Occipital lobe (tissue), 1 donor: ENCODE measurements at regions not wholly inside any gene's neighbourhood (a gene's known extent, or its start where the extent isn't known, plus 50 kb on each side); places are given as distances from the start of the nearest gene placed in this dataset.

Source experiments
- DNase-seq: peaks from one replicate; lab custom pipeline; 2025; lab: John Stamatoyannopoulos, UW

GRCh38 chr5:38099205-38100168 lies 158.9 kb upstream of the EGFLAM start:
- no peak for DNase-seq

DNA sequence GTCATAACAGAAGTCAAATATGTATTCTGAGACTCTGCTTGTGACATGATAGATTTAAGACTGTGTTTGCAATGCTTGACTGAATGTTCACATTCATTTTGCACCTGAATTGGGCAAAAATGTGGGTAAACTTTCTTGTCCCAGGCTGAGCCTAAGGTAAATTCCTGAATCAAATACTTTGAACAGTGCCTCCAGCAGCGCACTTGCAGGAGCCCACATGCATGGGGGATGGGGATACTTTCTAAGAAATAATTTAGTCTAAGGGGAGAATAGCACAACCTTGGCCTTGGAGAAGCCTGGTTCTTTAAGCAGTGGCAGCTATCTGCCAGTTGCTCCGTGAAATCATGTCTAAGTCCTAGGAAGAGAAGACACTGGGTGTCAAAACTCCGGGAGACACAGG lies 163.5 kb upstream of the EGFLAM start:
- no peak for DNase-seq

- no peak for DNase-seq
These were observed 164.5 kb upstream of the EGFLAM start for GRCh38 chr5:38093855-38094254.

DNA sequence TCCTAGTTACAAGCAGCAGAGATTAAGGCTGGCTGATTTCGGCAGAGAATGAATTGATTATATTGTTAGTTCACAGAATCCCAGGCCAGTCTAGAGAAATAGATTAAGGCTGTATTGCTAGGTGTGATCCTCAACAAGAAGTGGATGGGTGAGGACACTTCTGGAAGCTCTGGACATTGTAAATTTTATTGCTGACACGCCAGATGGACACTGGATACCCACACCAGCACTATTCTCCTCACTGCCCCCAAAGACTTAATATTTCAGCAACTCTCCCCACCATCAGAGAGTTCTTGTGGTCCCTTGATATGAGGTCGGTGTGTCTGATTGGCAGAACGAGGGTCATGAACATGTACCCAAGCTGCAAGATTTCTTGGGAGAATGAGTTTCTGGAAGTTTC lies 171.6 kb upstream of the EGFLAM start:
- DNase-seq = no peak

- DNase-seq = no peak
These were observed 178.5 kb upstream of the EGFLAM start for GRCh38 chr5:38079620-38080402.

- no peak for DNase-seq
These were observed 180.2 kb upstream of the EGFLAM start for GRCh38 chr5:38078161-38078560.

DNA sequence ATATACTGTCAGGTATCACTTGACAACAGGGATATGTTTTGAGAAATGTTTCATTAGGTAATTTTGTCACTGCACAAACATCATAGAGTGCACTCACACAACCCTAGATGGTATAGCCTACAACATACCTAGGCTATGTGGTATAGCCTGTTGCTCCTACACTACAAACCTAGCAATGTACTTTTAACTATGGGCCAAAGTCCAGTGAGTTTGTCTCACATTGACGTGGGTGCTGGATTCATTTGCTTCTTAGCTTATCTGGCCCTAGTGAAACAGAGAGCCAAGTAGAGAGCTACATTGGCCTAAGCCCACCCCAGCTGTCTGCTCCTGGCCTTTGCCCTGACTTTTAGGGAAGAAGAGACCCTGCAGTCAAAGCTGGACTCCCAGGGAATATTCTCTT lies 180.7 kb upstream of the EGFLAM start:
- no peak for DNase-seq

DNA sequence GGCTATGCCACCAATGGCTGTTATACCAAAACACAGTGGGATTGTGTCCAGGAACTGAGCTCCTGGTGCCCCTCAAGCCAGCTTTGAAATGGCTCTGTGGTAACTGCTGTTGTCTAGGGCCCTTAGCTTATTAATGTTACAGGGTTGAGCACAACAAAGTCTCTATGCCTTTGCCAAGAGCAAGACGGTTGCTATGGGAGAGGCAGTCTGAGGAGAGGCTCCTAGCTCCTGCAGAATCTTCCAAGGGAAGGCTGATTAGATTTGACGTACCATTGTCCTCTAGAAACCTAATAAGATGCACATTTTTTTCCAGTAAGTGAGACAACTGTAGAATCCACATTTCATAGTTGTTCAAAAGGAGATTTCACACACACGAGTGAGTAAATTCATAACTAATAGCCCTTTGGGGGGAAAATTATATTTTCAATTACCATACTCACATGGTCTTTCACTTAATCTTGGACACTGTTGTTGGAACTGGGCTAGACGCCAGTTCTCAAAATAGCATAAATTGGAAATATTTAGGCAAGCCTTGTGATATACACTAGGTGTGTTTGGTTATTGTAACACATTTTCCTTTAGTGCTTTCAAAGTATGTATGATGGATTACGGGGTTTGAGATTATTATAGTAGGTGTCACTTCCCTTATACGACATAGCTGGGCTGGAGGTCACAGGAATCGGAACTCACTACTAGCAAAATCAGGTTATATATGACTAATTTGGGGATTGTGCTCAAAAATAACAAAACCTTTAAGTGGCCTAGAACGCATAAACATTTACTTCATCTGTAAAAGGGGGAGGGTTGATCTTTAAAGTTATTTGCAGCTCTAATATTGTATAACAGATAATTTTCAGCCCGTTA lies 186.3 kb upstream of the EGFLAM start:
- DNase-seq = no peak

- DNase-seq = no peak
These were observed 187.9 kb upstream of the EGFLAM start for GRCh38 chr5:38070304-38070950.

DNA sequence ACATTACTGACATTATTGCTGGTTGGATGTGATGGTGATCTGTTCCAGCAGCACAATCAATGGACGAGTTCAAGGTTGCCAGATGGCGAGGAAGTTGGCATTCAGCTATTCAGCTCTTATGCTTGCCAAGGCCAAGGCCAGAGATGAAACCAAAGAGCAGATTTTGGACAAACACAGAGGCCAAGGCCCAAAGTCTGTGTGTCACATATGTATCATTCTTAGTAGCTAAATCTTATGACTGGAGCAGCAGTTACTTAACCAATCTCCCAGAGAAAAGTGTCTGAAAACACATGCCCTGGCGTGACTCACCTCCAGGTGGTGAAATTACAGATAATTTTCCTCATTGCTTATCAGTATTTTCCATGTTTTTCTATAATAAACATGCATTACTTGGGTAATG lies 189.0 kb upstream of the EGFLAM start:
- no peak for DNase-seq

- DNase-seq = no peak
These were observed 198.0 kb upstream of the EGFLAM start for GRCh38 chr5:38060354-38060753.

- no peak for DNase-seq
These were observed 198.5 kb upstream of the EGFLAM start for GRCh38 chr5:38059876-38060275.

- DNase-seq = no peak
These were observed 206.4 kb upstream of the EGFLAM start for GRCh38 chr5:38051711-38052511.

DNA sequence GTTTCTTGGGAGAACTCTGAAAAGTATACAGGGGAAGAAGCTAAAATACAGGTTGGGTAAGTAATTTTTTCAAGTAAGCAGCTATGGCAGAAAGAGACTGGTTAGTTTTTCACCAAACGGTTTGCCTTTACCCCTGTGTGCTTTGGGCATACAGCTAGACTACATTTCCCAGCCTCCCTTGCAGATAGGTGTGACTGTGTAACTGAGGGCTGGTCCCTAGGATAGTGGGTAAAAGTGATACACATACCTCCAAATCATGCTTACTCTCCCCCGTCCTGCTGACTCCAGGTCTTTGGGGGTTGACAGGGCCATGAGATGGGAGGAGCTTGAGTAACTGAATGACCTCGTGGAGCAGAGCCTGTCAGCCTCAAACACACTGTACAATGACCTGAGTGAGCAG lies 208.6 kb upstream of the GDNF start:
- DNase-seq = no peak

GRCh38 chr5:38046103-38046502 lies 206.3 kb upstream of the GDNF start:
- no peak for DNase-seq

GRCh38 chr5:38045446-38045845 lies 205.6 kb upstream of the GDNF start:
- DNase-seq = no peak

- DNase-seq = no peak
These were observed 200.0 kb upstream of the GDNF start for GRCh38 chr5:38039826-38040225.

- no peak for DNase-seq
These were observed 199.2 kb upstream of the GDNF start for GRCh38 chr5:38039091-38039490.

- no peak for DNase-seq
These were observed 196.9 kb upstream of the GDNF start for GRCh38 chr5:38036765-38037164.

DNA sequence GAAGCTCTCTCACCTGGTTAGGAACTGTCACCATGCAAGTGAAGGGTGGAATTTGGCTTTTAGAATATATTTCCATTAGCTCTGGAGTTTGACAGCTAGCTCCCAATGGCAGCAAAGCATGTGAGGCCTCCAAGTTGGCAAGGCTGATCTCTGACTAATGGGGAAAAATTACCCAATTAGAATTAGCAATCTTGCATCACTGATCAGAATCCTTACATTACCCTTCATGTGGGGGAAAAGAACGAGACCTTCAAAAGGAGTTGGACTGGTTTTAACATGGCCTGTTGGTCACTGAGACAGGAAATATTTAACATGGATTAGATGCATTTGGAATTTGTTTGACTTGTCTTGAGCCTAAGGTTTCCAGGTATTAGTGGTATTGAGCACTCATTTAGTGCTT lies 192.3 kb upstream of the GDNF start:
- no peak for DNase-seq
